HT-29 (cell line): ENCODE measurements at regions not wholly inside any gene's neighbourhood (a gene's known extent, or its start where the extent isn't known, plus 50 kb on each side); places are given as distances from the start of the nearest gene placed in this dataset.
"Not testable (repeated sequence)": the region's sequence is repeated elsewhere in the genome, so short reads cannot be mapped to it uniquely, and the experiment has no call there.

Experiments
- DNase-seq: peaks from one replicate; pipeline ENCODE4 v3.0.0-alpha.2; 2015; ENCODE audit warnings: low spot score

DNA sequence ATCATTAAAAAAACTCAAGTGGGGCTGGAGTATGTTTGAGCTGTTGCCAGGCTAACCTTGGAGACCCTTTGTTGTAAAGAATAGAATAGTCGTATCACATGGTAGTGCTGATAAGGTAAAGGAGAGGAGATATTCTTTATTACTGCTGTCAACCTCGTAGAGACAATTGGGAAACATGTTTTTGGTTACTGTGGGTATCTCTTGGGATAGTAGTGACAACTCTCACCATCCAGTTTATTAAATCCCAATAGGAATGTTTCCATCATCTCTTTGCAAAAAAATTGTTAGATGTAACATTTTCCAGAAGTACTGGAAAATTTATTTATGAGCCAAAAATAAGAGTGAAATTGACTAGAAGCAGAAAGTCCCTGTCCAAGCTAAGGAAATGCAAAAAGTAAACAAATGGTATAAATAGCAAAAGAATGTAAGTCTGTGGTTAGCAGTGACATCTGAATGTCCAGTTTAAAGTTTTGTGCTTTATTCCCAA lies 829.3 kb upstream of the CITED2 start:
- DNase-seq: no peak

- DNase-seq: no peak
Measured at GRCh38 chr6:140202964-140203515, 828.6 kb upstream of the CITED2 start.

GRCh38 chr6:140201787-140202458 lies 827.5 kb upstream of the CITED2 start:
- DNase-seq: no peak

DNA sequence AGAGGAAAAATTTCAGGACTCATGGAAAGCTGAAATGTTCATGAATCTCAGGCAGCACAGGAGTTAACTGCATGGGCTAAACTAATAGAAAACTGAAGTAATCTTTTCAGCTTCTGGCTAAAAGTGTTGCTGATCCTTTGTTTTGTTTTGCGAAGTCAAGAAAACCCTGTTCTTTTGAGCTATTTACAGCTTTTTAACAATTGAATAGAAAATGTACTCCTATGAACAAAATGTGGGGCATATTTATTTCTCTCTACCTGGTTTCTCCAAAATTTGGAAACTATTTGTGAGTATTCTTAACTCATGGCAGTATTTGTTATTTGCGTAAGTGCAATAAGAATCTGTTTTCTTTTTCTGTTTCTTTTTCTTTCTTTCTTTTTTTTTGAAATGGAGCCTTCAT lies 818.8 kb upstream of the CITED2 start:
- DNase-seq: no peak

DNA sequence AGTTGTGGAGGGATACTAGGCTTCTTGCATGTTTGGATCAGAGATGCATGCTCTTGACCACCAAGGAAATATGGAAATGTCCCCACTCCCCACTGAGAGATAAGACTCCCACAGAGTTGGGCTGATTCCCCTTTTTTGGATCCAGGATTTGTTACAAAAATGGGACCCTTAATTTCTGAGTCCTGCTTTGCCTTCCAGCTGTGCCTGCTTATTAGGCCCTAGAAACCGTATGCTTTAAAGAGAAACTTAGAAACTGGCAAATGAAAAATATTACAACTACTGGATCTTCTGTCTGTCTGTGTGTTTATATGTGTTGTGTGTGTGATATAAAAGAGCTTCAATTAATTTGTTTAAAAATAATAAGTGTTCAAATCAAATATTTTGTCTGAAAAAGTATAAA lies 817.6 kb upstream of the CITED2 start:
- no peak for DNase-seq

- DNase-seq: not testable (repeated sequence)
Measured at GRCh38 chr6:140189263-140189662, 814.8 kb upstream of the CITED2 start.

DNA sequence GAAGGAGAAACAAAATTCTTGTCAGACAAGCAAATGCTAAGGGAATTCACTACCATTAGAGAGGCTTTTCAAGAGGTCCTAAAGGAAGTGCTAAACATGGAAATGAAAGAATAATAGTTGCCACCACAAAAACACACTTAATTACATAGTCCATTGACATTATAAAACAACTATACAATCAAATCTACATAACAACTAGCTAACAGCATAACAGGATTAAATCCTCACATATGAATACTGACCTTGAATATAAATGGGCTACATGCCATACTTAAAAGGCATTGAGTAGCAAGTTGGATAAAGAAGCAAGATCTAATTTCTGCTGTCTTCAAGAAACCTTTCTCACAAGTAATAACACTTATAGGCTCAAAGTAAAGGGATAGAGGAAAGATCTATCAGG lies 811.5 kb upstream of the CITED2 start:
- no peak for DNase-seq

DNA sequence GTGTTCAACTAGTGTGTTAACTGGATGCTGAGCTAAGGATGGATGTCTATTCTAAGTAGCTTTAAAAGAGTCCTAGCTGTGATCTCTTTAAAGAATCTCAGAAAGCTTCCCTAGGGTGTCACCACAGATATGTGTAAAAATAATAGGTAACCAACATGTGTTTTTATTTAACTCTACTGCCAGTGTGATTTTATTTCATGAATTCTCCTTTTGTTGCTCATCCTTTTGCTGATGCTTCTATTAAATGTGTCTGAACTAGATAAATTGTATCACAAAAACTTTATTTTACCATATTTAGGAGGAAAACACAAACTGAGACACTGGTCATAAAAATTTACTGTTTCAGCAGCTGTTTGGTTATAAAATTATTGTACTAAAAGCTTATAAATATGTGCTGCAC lies 809.4 kb upstream of the CITED2 start:
- no peak for DNase-seq

- no peak for DNase-seq
Measured at GRCh38 chr6:140182821-140183220, 808.4 kb upstream of the CITED2 start.

GRCh38 chr6:140181876-140182275 lies 807.4 kb upstream of the CITED2 start:
- no peak for DNase-seq

GRCh38 chr6:140180306-140180705 lies 805.9 kb upstream of the CITED2 start:
- DNase-seq: no peak

- DNase-seq: no peak
Measured at GRCh38 chr6:140178935-140179334, 804.5 kb upstream of the CITED2 start.

DNA sequence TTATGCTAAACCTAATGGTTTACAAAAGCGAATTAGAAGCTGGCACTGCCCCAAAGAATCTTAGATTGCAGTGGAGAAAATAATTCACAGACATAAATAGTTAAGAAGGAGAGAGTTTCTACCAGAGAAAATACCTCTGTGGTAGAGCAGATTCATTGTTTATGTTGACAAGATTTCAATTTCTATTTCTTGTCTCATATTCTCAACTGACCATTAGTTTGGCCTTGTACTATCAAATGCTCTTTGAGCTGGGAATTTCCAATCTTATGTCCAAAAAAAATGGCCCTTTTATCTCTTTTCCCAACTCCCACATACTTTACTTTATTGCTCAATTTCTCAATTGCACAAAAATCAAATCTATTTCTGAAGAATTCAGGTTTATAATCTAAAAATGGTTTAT lies 804.1 kb upstream of the CITED2 start:
- DNase-seq: no peak

DNA sequence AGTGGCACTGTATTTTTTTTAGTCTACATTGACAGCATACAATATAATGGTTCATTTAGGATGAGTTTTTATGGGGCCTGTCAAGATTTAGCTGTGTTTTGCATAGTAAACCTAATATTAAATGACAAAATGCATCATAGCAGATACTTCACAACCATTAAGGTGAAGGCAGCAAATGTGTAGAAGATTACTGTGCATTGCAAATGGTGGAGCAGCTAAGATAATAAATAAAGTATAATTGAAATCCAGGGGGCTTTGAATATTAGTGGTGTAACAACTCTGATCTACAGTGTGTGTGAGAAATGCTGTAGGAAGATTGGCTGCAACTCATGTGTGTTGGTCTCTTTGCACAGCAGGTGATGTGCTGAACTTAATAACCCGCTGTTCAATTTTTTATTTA lies 801.9 kb upstream of the CITED2 start:
- no peak for DNase-seq

DNA sequence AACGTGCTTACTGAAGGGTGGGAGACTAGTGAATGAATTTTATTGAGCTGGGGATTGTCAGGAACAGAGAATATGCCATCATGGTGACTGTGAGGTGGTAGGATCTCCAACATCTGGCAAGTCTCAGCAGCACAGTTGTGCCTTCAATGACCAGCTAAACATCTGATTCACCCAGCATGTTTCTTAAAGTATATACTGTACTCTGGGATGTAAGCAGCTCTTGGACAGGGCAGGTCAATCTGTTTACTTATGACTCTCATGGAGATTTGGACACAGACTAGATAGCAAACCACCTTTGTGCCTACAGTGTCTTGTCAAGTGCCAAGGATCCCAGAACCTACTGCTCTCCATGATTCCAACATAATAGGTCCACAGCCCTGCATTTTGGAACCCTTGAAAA lies 801.0 kb upstream of the CITED2 start:
- no peak for DNase-seq

DNA sequence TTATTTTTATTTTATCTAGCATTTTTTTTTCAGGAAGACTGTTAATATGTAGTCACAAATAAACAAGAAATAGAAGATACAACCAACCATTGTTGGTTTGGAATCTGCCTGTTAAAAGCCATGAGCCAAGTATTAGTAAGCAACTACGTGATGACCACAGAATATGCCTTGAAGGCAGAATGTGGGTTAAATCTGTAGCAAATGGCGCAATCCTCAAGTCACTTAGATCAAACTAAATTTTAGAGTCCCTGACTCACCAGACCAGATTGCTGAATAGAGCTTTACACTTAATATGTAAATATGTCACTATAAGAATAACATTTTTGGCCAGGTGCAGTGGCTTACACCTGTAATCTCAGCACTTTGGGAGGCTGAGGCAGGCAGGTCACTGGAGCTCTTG lies 800.1 kb upstream of the CITED2 start:
- DNase-seq: no peak

GRCh38 chr6:140168365-140168764 lies 793.9 kb upstream of the CITED2 start:
- no peak for DNase-seq

GRCh38 chr6:140160909-140161308 lies 786.5 kb upstream of the CITED2 start:
- DNase-seq: no peak

- DNase-seq: no peak
Measured at GRCh38 chr6:140160494-140160893, 786.0 kb upstream of the CITED2 start.

DNA sequence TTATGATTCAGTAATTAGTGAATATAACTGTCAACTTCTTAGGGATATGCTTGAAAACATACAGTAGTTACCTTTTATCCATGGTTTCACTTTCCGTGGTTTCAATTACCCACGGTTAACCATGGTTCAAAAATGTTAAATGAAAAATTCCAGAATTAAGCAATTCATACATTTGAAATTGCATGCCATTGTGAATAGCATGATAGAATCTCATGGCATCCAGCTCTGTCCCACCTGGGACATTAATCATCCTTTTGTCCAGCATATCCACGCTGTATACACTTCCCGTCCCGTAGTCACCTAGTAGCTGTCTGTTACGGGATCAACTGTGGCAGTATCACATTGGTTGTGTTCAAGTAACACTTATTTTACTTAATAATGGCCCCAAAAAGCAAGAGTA lies 781.7 kb upstream of the CITED2 start:
- DNase-seq: no peak

- DNase-seq: no peak
Measured at GRCh38 chr6:140155451-140156126, 781.1 kb upstream of the CITED2 start.

- DNase-seq: no peak
Measured at GRCh38 chr6:140153703-140154102, 779.3 kb upstream of the CITED2 start.
